Stimulated activated CD4-positive, alpha-beta T cell treated with anti-CD3 and anti-CD28 coated beads, Interleukin-2, amount 100 ng/mL, for 48 hours (primary cell): ENCODE measurements at regions not wholly inside any gene's neighbourhood (a gene's known extent, or its start where the extent isn't known, plus 50 kb on each side); places are given as distances from the start of the nearest gene placed in this dataset.

Experiments
- DNase-seq, 2 donors: peaks; one replicate each; pipeline ENCODE4 v3.0.0-alpha.2; 2020

DNA sequence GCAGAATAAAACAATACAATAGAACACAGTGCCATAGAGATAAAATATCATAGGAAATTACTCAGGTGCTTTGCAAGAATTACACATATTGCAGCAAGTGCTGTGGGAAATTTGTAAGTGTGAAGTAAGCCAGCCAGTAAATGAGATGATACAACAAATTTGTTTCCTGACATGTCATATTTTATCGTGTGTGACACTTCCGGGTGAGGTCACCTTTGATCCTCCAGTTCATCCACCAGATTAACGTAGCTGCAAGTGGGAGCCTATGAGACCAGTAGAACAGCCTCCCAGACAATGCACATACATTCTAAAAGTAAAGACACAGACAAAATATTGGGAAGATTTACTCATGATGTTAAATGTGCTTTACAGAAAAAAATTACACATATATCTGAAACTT lies 72.2 kb downstream of the PRDM9 start:
- no peak for DNase-seq

DNA sequence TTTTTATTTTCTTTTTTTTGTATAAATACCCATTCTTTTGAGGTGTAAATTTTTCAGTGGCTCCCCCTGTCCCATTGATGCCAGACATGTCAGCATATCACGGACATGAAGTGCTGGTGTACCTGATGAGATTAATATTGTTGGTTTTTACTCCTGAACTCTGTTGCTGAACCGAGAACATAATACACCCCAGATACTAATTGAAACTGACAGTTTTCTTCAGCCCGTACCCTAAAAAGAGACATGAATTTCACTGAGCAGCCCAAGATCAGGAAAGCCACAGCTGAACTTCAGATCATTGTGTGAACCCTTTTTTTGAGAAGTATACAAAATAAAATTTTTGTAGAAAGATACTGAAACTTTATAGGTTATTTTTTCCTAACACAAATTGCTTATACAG lies 75.7 kb downstream of the PRDM9 start:
- DNase-seq = no peak

DNA sequence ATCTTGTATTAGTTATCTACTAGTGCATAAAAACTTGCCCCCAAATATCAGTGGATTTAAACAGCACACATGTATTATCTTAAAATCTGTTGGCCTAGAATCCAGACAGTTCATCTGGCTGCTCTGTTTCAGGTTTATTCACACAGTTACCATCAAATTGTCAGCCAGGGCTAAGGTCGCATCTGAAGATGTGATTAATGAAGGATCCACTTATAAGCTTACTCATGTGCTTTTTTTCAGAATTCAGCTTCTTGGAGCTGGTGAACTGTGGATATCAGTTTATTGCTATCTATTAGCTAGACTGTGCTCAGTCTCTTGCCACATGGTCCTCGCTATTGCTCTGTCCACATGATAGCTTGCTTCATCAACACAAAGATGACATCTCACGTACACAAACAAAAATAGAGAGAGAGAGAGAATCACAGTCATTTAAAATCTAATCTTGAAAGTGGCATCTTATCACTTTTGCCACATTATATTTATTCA lies 81.5 kb downstream of the PRDM9 start:
- no peak for DNase-seq

DNA sequence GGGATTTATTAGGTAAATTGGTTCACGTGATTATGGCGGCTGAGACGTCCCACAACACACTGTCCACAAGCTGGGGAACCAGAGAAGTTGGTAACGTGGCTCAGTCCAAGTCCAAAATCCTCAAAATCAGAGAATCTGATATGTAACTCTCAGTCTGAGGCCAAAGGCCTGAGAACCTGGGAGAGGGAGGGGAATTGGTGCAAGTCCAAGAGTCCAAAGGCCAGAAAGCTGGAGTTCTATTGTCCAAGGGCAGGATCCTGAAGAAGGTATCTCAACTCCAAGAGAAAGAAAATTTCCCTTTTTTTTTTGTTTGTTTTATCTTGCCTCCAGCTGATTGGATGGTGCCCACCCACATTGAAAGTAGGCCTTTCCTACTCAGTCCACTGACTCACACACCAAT lies 83.8 kb downstream of the PRDM9 start:
- no peak for DNase-seq

DNA sequence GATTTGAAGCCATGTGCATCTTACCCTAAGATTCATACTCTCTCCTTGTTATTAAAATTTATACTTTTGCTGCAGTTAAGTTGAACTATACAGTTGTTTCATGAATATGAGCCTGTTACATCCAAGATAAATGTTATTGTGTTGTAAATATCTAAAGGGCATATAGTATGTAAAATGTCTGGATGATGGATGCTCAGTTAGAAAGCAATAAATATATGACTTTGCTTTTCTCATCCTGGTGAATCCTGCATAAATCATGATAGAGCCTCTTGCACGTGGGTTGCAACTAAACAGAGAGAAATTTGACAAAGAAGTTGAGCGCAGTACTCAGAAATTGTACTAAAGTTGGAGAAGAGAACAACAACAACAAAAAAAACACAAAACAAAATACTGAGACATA lies 99.5 kb downstream of the PRDM9 start:
- DNase-seq = no peak

DNA sequence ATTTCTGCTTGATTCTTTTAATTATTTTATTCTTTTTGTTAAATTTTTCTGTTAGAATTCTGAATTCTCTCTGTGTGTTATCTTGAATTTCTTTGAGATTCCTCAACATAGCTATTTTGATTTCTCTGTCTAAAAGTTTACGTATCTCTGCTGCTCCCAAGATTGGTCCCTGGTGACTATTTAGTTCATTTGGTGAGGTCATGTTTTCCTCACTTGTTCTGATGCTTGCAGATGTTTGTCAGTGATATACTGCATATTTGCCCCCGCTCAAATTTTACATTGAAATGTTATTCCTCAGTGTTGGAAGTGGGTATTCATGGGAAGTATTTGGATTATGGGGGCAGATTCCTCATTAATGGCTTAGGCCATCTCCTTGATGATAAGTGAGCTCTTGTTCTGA lies 105.3 kb downstream of the PRDM9 start:
- no peak for DNase-seq

DNA sequence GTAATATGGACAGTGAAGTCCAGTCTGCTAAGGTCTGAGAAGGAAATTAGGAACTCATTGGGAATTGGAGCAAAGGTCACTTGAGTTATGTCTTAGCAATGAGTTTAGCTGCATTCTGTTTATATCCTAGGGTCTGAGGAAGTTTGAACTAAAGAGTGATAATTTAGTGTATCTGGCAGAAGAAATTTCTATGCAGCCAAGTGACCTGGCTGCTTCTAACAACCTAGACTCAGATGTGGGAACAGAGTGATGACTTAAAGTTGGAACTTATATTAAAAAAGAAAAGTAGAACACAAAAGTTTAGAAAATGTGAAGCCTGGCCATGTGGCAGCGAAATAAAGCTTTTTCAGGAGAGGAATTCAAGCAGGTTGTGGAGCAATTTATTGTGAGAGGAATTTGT lies 106.2 kb downstream of the PRDM9 start:
- no peak for DNase-seq

DNA sequence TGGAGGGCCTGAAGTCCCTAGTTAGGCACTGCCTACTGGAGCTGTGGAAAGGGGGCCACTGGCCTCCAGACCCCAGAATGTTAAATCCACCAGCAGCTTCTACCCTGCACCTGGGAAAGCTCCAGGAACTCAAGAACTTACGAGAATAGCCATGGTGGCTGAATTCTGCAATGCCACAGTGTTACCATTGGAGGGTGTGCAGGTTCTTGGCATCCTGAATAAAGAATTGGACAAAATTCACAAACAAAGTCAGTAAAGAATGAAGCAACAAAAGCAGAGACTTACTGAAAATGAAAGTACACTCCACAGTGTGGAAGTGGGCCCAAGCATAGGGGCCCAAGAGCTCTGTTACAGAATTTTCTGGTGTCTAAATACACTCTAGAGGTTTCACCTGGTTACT lies 107.0 kb downstream of the PRDM9 start:
- DNase-seq = no peak

DNA sequence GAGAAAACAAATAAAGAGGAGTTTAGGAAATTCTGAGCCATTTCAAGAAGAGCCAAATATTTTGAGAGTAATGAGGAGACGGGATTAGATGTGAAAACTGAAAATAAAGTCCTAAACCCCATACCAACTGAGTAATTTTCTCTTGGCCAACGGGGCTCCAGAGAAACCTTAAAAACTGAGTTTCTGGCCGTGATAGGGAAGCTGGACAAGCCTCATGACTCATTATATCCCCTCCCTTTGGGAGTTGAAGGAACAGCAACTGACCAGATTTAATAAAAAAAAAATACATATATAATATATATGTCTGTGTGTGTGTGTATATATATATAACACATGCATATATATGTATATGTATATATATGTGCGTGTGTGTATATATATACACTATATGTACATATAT lies 119.6 kb downstream of the PRDM9 start:
- no peak for DNase-seq

DNA sequence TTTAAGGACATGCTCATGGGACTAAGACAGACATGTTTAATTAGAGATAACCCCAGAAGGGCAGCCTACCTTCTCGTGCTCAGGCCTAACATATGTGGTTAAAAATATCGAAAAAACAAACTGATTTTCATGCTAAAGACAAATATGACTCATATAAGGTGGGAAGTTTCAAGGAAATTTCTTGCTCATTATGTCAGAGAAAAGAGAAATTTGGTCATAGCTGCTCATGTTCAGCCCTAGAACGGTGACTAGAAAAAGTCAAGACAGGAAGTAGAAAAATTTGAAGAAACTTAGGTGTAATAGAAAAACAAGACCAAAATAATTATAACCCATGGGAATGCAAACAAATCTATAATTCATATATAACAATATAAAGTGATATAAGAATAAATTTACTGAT lies 120.6 kb downstream of the PRDM9 start:
- no peak for DNase-seq

DNA sequence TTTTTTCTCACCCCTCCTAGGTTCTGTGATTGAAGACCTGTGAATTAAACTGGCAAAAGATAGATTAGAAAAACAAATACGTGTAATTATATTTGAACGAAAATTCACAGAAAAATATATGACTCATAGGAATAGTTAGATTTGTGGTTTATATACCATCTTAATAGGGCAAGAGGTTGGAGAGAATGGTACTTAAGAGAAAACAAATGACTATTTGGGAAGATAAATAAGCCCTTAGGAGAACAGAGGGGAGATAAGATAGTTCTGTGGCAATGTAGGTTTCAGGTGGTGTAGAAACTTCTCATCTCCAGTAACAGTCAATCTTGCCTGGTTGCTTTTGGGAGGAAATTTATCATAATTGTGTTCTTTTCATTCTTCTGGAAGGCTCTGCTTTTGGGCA lies 122.0 kb downstream of the PRDM9 start:
- DNase-seq = no peak

DNA sequence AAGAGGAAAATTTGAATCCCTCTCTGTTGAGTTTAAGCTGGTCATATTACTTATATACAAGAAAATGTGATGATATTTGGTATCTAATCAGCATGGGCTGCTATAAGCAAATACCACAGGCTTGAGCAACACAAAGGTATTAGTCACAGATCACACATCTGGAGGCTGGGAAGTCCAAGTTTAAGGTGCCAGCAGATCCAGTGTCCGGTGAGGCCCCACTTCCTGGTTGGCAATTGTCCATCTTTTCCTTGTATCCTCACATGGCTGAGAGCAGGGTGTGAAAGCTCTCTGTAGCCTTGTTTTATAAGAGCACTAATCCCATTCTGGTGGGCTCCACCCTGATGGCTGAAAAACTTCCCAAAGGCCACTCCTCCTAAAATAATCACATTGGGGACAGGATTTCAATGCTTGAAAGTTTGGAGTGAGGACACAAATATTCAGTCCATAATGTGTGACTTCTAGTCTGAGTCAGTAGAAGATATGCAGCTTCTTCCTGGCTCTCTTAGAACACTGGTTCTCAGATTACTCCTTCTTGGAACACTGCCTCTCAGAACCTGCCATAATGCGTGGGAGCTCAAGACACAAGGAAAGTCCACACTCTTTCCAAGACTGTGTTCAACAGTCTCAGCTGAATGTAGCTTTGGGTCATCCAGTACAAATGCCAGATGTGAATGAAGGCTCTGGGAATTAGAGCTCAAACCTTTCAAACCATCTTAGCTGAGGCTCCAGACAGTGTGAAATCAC lies 124.1 kb downstream of the PRDM9 start:
- DNase-seq = no peak

DNA sequence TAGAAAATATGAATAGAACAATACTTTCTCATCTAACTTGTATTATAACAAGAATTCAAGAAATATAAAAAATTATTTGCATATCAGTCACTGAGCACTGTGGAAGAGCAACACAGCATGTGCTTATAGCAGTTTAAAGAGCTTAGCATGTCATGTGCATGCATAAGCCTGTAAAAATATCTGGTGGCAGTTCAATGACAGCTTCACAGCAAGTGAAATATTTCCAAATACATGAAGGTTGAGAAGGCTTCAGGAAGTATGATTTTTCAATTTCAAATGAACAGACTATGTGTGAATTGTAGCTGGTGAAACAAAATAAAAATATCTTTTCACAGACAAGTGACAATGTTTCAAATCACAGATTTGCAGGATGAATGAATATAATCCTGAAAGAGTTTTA lies 128.5 kb downstream of the PRDM9 start:
- no peak for DNase-seq

DNA sequence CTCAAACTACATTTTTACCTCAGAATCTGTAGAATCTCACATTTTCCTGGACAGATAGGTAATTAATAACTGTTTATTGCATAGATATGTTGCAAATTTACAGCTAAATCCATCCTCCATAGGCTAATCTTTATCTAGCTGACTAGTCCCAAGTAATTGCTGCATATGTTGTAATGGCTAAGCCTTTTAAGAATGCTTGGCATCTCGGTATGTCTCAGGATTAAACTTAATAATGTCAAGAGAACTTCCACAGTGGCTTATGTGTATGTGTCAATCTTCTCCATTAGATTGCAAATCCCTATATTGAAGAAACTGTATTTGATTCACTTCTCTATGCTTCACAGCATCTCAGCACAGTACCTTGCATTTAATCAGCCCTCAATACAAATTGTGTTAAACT lies 131.9 kb downstream of the PRDM9 start:
- no peak for DNase-seq

DNA sequence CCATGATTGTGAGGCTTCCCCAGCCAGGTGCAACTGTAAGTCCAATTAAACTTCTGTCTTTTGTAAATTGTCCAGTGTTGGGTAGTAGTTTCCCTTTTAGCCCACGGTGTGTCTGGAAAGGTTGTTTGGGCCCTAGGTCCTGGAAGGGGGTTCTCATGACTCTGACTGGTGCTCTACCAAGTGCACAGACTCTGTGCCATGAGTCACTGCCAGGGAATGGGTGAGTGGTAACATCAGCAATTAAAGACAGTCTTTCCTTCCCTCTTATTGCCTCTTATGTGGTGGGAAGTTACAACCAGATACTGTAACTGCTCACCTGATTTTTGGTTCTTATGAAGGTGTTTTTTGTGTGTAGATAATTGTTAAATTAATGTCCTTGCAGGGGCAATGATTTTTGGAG lies 141.2 kb downstream of the PRDM9 start:
- no peak for DNase-seq

DNA sequence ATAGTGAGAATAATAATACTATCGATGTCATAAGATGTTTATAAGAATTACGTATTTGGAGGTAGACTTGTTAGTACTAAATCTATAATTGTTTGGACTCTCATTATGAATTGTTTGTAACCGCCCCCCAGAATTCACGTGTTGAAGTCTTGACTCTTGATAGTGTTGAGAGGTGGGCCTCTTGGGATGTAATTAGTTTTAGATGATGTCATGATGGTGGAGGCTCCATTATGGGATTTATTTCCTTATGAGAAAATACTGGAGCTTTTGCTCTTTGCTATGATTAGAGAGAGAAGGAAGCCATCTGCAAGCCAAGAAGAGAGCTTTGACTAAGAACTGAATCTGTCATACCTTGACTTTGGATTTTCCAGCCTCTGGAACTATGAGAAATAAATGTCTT lies 142.2 kb downstream of the PRDM9 start:
- no peak for DNase-seq

DNA sequence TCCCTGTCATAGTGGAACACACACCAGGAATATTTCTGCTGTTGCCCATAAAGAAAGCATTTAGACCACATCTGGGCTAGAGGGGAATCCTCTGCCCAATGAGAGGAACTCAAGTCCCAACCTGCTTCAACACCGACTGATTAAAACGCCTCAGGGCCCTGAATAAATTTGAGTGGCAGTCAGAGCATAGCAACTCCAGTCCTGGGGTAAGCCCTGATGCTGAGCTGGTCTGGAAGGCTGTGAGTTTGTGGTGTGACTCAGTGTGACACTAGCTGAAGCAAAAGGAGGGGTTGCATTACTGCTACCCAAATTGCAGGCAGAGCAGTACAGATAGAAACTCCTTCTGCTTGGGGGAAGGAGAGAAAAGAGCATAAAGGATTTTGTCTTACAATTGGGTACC lies 148.3 kb downstream of the PRDM9 start:
- DNase-seq = no peak

DNA sequence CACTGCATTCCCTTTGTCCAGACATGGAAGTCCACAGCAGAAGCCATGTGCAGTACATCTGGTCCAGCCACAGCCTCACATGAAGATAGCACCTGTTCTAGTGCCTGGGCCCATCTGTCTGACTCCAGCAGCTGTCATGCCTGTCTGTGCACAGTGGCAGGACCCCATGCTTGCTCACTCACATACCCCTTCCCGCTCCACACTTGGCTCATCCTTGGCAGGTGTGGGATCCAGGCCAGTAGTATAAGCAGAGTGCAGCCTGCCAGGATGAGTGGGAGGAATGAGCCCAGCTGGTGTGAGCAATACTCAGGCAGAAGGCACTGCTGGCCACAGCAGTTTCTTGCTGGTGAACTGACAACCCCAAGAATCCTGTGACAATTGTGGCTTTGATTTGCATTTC lies 168.0 kb downstream of the PRDM9 start:
- DNase-seq = no peak

DNA sequence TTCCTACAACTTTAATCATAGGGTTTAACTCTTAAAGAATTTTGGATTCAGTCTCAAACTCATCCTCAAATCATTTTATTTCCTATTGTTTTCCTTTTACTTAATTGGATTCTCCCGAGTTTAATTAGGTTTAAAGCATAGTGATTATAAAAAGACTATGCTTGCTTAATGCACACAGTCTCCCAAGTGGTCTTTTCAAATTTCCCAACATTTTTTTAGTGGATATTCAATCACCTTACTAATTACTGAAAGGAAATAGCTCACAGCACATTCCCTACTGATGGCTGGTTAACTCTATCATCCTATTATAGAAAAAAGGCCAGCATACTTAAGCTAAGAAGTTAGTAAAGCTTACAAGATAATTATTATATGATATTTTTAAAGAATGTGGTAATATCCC lies 170.6 kb downstream of the PRDM9 start:
- DNase-seq = no peak

DNA sequence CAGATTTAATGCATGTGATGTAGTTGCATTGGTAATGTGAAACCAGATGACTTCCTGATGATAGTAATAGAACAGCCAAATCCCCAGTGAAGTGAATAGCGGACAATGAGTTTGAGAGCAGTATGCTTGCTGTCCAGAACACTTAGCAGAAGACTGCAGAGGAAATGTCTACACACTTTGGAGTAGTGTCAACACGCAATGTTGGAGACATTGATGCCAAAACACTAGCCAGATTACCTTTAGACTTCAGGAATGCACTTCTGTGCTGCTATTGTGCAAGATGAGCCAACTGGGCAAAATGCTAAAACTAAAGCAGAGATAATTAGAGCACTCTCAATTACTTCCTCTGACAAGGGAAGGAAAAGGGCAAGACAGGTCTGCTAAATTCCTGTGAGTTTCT lies 176.7 kb downstream of the PRDM9 start:
- no peak for DNase-seq

DNA sequence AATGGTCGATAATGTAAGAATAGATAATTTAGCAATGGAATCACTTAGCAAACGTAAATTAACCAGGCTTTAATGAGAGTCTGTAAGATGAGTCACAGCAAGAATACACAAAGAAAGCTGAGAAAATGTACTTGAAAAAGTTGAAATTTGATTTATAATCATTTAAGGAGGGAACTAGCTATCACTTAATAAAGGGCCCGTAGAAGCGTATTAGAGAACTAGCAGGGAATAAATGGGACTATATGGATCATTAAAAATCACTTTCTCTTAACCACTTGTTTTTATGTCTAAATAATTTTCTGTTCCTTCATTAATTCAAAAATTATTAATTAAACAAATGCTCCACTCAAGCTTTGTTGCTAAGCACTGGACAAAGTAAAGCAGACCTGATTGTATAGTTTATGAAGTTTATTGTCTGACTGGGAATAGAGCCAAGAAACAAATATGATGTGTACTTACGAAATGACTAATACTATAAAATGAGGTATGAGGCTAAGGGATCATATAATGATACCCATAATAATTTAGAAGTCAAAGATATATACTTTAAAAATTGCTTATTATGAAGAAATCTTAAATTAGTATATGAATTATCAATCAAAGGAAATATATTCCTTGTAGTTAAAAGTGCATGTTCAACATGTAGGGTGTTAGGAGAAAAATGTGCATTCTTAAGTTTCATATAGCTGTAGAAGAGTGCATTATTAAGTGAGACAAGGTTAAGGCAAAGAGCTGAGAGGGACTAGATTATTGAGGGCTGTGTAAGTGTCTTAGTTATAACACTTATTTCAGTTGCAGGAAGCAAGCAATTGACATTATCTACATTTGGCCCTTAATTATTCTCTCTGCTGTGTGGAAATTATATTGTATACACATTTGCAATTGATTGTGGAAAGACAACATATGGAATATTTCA lies 196.8 kb downstream of the PRDM9 start:
- no peak for DNase-seq

DNA sequence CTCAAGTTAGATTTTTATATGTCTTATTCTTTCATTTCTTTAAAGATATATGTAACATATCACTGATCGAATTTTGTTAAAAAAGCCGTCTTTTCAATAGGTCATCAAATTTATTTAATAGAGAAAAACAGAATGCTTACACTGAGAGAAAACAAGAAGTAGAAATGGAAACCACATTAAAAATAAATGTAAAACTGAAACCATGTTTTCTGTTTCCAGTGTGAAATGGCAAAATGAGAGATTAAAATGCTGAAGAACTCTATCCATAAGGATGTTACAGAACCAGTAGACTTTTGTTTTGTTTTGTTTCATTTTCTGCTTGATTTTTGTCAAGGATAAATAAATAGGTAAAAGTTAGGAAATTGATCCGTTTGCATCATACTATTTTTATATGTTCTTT lies 210.1 kb downstream of the PRDM9 start:
- DNase-seq = no peak

DNA sequence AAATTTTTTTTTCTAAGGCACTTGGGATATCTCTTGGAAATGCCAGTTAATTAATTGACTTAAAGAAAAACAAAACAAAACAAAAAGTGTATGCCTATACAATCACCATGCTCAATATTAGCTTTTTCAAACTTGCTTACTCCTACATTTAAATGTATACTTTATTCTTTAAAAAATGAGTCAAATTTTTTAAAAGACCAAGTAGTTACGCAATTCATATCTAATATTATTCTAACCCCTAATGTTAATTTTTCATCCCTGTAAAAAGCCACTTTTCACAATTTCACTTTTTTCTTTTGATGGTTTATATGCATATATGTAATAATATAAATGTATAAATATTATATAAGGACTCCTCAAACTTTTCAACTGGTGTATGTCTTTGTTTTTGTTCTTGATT lies 211.2 kb downstream of the PRDM9 start:
- DNase-seq = no peak

DNA sequence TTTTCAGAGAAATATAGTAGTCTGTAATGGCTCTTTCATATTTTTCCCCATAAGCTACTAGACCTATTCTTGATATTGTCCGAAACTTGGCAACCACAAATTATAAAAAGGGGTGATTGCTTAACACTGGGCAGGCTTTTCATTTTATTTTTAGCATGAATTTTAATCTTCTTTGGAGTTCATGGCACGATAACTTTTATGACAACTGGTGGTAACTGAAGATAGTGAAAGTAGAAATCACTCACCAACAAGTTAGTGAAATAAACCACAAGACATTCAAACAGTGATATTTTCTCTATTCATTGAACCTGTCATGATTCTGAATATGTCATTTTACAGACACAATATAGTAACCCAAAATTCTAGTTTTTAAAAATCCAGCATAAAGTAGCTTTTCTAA lies 213.9 kb downstream of the PRDM9 start:
- no peak for DNase-seq
